Coronary artery (tissue), 2 donors: ENCODE measurements at regions not wholly inside any gene's neighbourhood (a gene's known extent, or its start where the extent isn't known, plus 50 kb on each side); places are given as distances from the start of the nearest gene placed in this dataset.

Experiments
- DNase-seq: peaks from one replicate; pipeline ENCODE4 v3.0.0-alpha.2; 2017; ENCODE audit warnings: low spot score
- H3K27ac ChIP-seq, 2 donors: fragments of 200-600 bp; sonication (generic); one replicate each; pipeline ENCODE4 v1.5.1; 2016 to 2019
- H3K4me3 ChIP-seq: fragments of 200-600 bp; sonication (generic); 2 replicates; pipeline ENCODE4 v1.5.1; 2016; ENCODE audit warnings: mild to moderate bottlenecking, moderate library complexity
- TF ChIP-seq, protein P1 (sequence below): fragments of 200-600 bp; sonication (generic); IDR thresholded peaks from one replicate; pipeline ENCODE4 v1.5.1; 2019; ENCODE audit warnings: antibody characterized with exemption

DNA sequence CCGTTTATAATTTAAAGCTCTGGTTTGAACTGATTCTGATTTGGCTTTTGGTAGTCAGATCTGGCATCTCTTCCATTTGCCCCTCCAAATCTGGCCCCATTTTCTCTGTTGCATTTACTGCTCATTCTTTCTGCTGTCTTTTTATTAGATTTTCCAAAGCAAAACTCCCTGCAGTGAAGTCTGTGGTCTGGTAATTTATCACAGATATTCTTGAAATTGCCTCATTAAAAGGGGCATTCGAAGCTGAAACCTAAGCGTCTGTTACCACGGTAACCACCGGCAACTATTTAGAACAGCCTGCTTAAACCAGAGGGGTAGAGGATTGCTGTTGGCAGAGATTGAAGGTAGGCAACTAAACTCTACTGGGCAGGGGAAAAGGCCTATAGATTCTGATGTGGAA lies 111.5 kb upstream of the UPP2 start:
- TF ChIP-seq, protein P1, sequence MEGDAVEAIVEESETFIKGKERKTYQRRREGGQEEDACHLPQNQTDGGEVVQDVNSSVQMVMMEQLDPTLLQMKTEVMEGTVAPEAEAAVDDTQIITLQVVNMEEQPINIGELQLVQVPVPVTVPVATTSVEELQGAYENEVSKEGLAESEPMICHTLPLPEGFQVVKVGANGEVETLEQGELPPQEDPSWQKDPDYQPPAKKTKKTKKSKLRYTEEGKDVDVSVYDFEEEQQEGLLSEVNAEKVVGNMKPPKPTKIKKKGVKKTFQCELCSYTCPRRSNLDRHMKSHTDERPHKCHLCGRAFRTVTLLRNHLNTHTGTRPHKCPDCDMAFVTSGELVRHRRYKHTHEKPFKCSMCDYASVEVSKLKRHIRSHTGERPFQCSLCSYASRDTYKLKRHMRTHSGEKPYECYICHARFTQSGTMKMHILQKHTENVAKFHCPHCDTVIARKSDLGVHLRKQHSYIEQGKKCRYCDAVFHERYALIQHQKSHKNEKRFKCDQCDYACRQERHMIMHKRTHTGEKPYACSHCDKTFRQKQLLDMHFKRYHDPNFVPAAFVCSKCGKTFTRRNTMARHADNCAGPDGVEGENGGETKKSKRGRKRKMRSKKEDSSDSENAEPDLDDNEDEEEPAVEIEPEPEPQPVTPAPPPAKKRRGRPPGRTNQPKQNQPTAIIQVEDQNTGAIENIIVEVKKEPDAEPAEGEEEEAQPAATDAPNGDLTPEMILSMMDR = no peak
- no peak for DNase-seq
- no peak overlapping the region for H3K4me3 ChIP-seq

DNA sequence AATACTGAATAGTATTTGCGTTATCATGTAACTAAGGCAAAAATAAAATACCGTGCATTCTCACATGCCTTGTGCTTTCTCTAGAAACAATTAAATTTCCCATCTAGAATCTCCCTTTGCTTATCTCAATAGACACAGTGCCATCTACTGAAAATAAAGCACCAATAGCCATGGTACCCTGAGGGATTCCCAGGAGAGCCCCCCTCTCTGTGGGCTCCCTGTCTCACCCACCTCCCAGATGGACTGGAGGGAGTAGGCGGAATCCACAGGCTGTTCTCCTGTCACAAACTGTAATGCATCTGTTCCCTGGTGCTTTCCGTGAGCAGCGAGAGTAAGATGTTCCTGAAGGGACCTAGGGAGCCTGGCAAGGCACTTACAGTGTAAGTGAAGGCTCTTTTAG lies 112.4 kb upstream of the UPP2 start:
- TF ChIP-seq, protein P1 = no peak
- Histone ChIP-seq H3K4me3 (no peak overlapping the region), H3K27ac (no peak overlapping the region)
- DNase-seq = no peak

More for the DNA sequence above, 111.5 kb upstream of the UPP2 start:
- no peak overlapping the region for H3K27ac ChIP-seq

DNA sequence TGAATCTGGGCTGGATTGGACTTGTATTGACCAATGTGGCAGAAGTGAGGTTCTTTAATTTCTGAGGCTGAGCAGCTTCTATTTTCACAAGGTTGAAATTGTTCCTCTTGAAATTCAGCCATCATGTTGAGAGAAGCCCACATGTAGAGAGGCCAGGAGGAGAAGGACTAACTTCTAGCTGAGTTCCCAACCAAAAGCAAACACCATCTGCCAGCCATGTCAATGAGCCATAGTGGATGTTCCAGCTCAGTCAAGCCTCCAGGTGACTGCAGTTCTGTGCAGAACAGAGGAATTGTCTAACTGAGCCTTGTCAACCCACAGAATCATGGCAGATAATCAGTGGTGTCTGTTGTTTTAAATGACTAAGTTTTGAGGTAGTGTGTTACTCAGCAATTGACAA lies 110.6 kb upstream of the ACVR1 start:
- DNase-seq = no peak
- TF ChIP-seq, protein P1 = no peak

DNA sequence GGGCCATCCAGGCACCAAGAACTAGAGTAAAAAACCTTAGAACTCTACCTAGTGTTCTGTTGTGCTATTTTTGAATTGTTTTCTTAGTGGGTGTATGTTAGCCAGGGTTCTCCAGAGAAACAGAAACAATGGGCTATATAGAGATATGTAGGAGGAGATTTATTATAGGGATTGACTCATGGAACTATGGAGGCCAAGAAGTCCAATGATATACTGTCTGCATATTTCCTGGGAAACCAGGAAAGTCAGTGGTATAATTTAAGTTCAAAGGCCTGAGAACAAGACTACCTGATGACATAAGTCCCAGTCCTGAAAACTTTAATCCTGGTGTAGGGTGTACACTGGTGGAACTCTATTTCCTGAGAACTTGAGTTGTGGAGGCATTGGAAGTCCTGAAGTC lies 108.7 kb upstream of the ACVR1 start:
- H3K4me3 ChIP-seq = no peak overlapping the region
- no peak for DNase-seq
- no peak overlapping the region for H3K27ac ChIP-seq
- TF ChIP-seq, protein P1 = no peak

More for the DNA sequence above, 110.6 kb upstream of the ACVR1 start:
- Histone ChIP-seq H3K4me3 (no peak overlapping the region), H3K27ac (no peak overlapping the region)

DNA sequence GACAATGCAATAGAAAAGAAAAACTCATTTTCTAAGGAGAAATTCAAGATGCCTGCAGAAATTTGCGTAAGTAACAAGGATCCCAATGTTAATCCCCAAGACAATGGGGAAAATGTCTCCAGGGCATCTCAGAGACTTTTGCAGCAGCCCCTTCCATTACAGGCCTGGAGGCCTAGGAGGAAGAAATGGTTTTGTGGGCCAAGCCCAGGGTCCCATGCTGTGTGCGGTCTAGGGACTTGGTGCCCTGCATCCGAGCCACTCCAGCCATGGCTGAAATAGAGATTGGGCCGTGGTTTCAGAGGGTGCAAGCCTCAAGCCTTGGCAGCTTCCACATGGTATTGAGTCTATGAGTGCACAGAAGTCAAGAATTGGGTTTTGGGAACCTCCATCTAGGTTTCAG lies 103.9 kb upstream of the ACVR1 start:
- Histone ChIP-seq H3K27ac (no peak overlapping the region), H3K4me3 (no peak overlapping the region)
- TF ChIP-seq, protein P1 = no peak
- DNase-seq = no peak

DNA sequence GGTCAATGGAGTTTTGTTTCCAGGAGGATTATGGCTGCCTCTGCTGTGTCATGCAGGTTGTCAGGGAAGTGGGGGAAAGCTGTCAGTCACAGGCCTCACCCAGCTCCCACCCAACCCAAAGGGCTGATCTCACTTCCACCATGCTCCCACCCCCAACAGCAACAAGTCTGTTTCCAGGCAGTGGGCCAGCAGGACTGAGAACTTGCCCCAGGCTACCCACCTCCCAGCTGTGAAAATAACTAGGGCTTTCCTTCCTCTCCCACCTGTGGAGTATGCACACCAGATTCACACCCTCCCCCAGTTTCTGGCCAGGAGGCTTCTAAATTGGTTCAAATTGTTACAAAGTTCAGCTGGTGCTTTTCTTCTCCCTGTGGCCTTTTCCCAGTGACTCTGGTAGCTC lies 95.6 kb upstream of the ACVR1 start:
- Histone ChIP-seq H3K27ac (no peak overlapping the region), H3K4me3 (no peak overlapping the region)
- TF ChIP-seq, protein P1 = no peak

DNA sequence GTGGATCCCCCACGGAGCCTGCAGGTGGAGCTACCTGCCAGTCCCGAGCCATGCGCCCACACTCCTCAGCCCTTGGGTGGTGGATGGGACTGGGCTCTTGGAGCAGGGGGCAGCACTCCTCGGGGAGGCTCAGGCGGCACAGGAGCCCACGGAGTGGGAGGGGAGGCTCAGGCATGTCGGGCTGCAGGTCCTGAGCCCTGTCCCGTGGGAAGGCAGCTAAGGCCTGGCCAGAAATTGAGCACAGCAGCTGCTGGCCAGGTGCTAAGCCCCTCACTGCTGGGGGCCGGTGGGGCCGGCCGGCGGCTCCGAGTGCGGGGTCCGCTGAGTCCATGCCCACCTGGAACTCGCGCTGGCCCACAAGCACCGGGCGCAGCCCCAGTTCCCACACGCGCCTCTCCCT lies 91.7 kb upstream of the ACVR1 start:
- no peak overlapping the region for H3K27ac ChIP-seq
- DNase-seq = no peak
- no peak overlapping the region for H3K4me3 ChIP-seq
- TF ChIP-seq, protein P1 = no peak

More for the DNA sequence above, 95.6 kb upstream of the ACVR1 start:
- no peak for DNase-seq
